ENCODE measurements at regions not wholly inside any gene's neighbourhood (a gene's known extent, or its start where the extent isn't known, plus 50 kb on each side); places are given as distances from the start of the nearest gene placed in this dataset.

GRCh38 chr18:8536231-8536630 is 73.0 kb upstream of the RAB12 start:
- H3K36me3 ChIP-seq (ENCODE audit: insufficient read depth, low read length), result no peaks in the 10 kb centered on the region
- no peaks in the 10 kb centered on the region for H3F3A ChIP-seq (ENCODE audit: insufficient read depth, low read length)
- H4K20me1 ChIP-seq (ENCODE audit: insufficient read depth, low read length), result no peaks in the 10 kb centered on the region
- H3K9ac ChIP-seq (ENCODE audit: low read length), result no peak overlapping the region
- H2AFZ ChIP-seq (ENCODE audit: low read length), result no peak overlapping the region
- H3K27me3 ChIP-seq (ENCODE audit: insufficient read depth, low read length), result no peaks in the 10 kb centered on the region; the same call in 1 of the 2 replicates
- no peak overlapping the region for H3K4me2 ChIP-seq (ENCODE audit: low read length)
- H3K4me3 ChIP-seq (ENCODE audit: low read depth, low read length, poor library complexity, severe bottlenecking), result no peak overlapping the region
- no peaks in the 10 kb centered on the region for H3K79me2 ChIP-seq (ENCODE audit: insufficient read depth, low read length)
- H3K27ac ChIP-seq (ENCODE audit: low read depth, low read length, poor library complexity, severe bottlenecking), result no peak overlapping the region
- H3K4me1 ChIP-seq (ENCODE audit: insufficient read depth, low read length, severe bottlenecking), result no peaks in the 10 kb centered on the region
- no peaks in the 10 kb centered on the region for H3K9me3 ChIP-seq (ENCODE audit: low read length)
- TF ChIP-seq CTCF (IDR thresholded peaks at IDR 0.05; ENCODE audit: low read length) (no peak), EZH2 (IDR thresholded peaks at IDR 0.05; ENCODE audit: borderline replicate concordance, low read length) (no peak)
- H3K9me2 ChIP-seq (ENCODE audit: low read depth, low read length), result no peaks in the 10 kb centered on the region

GRCh38 chr18:8536922-8537321 is 72.3 kb upstream of the RAB12 start:
- Histone ChIP-seq H3K27me3 (ENCODE audit: insufficient read depth, low read length) (no peaks in the 10 kb centered on the region; the same call in 1 of the 2 replicates), H3K9ac (ENCODE audit: low read length) (no peak overlapping the region), H3F3A (ENCODE audit: insufficient read depth, low read length) (no peaks in the 10 kb centered on the region), H3K4me3 (ENCODE audit: low read depth, low read length, poor library complexity, severe bottlenecking) (no peak overlapping the region), H3K36me3 (ENCODE audit: insufficient read depth, low read length) (no peaks in the 10 kb centered on the region), H3K9me3 (ENCODE audit: low read length) (no peaks in the 10 kb centered on the region), H3K27ac (ENCODE audit: low read depth, low read length, poor library complexity, severe bottlenecking) (no peak overlapping the region), H2AFZ (ENCODE audit: low read length) (no peak overlapping the region), H4K20me1 (ENCODE audit: insufficient read depth, low read length) (no peaks in the 10 kb centered on the region), H3K4me2 (ENCODE audit: low read length) (no peak overlapping the region), H3K4me1 (ENCODE audit: insufficient read depth, low read length, severe bottlenecking) (no peaks in the 10 kb centered on the region), H3K79me2 (ENCODE audit: insufficient read depth, low read length) (no peaks in the 10 kb centered on the region), H3K9me2 (ENCODE audit: low read depth, low read length) (no peaks in the 10 kb centered on the region)
- TF ChIP-seq CTCF (IDR thresholded peaks at IDR 0.05; ENCODE audit: low read length), result no peak

GRCh38 chr18:8537400-8537799 is 71.8 kb upstream of the RAB12 start:
- H3F3A ChIP-seq (ENCODE audit: insufficient read depth, low read length), result no peaks in the 10 kb centered on the region
- no peak overlapping the region for H3K4me2 ChIP-seq (ENCODE audit: low read length)
- no peak overlapping the region for H3K4me3 ChIP-seq (ENCODE audit: low read depth, low read length, poor library complexity, severe bottlenecking)
- H3K27ac ChIP-seq (ENCODE audit: low read depth, low read length, poor library complexity, severe bottlenecking), result no peak overlapping the region
- TF ChIP-seq CTCF (IDR thresholded peaks at IDR 0.05; ENCODE audit: low read length) (no peak), EZH2 (IDR thresholded peaks at IDR 0.05; ENCODE audit: borderline replicate concordance, low read length) (no peak)
- no peaks in the 10 kb centered on the region for H4K20me1 ChIP-seq (ENCODE audit: insufficient read depth, low read length)
- no peaks in the 10 kb centered on the region for H3K4me1 ChIP-seq (ENCODE audit: insufficient read depth, low read length, severe bottlenecking)
- H2AFZ ChIP-seq (ENCODE audit: low read length), result no peak overlapping the region
- no peaks in the 10 kb centered on the region; the same call in 1 of the 2 replicates for H3K27me3 ChIP-seq (ENCODE audit: insufficient read depth, low read length)
- no peaks in the 10 kb centered on the region for H3K9me3 ChIP-seq (ENCODE audit: low read length)
- H3K9me2 ChIP-seq (ENCODE audit: low read depth, low read length), result no peaks in the 10 kb centered on the region
- H3K9ac ChIP-seq (ENCODE audit: low read length), result no peak overlapping the region
- H3K36me3 ChIP-seq (ENCODE audit: insufficient read depth, low read length), result no peaks in the 10 kb centered on the region
- no peaks in the 10 kb centered on the region for H3K79me2 ChIP-seq (ENCODE audit: insufficient read depth, low read length)

Data from OCI-LY1 (cell line).